ENCODE measurements at regions not wholly inside any gene's neighbourhood (a gene's known extent, or its start where the extent isn't known, plus 50 kb on each side); places are given as distances from the start of the nearest gene placed in this dataset.

GRCh38 chr2:147137711-147138110, 707.1 kb upstream of the ACVR2A start:
- H3K4me3 ChIP-seq (ENCODE audit: low read depth, low read length): no peak overlapping the region
- TF ChIP-seq CTCF (IDR thresholded peaks at IDR 0.05; ENCODE audit: low read depth, low read length, missing control alignments): no peak
- DNase-seq (ENCODE audit: low read depth): no peak

- DNase-seq (ENCODE audit: low read depth): no peak
- TF ChIP-seq CTCF (IDR thresholded peaks at IDR 0.05; ENCODE audit: low read depth, low read length, missing control alignments): no peak
- H3K4me3 ChIP-seq (ENCODE audit: low read depth, low read length): no peak overlapping the region
Measured at GRCh38 chr2:147135376-147135775, 709.5 kb upstream of the ACVR2A start.

- TF ChIP-seq CTCF (IDR thresholded peaks at IDR 0.05; ENCODE audit: low read depth, low read length, missing control alignments): no peak
- no peak overlapping the region for H3K4me3 ChIP-seq (ENCODE audit: low read depth, low read length)
- no peak for DNase-seq (ENCODE audit: low read depth)
Measured at GRCh38 chr2:147133286-147133908, 711.4 kb upstream of the ACVR2A start.

GRCh38 chr2:147125145-147125544, 719.7 kb upstream of the ACVR2A start:
- DNase-seq (ENCODE audit: low read depth): no peak
- no peak for TF ChIP-seq CTCF (IDR thresholded peaks at IDR 0.05; ENCODE audit: low read depth, low read length, missing control alignments)
- no peak overlapping the region for H3K4me3 ChIP-seq (ENCODE audit: low read depth, low read length)

GRCh38 chr2:147122944-147123343, 721.9 kb upstream of the ACVR2A start:
- no peak overlapping the region for H3K4me3 ChIP-seq (ENCODE audit: low read depth, low read length)
- no peak for TF ChIP-seq CTCF (IDR thresholded peaks at IDR 0.05; ENCODE audit: low read depth, low read length, missing control alignments)
- no peak for DNase-seq (ENCODE audit: low read depth)

GRCh38 chr2:147110962-147111361, 733.9 kb upstream of the ACVR2A start:
- no peak for DNase-seq (ENCODE audit: low read depth)
- no peak for TF ChIP-seq CTCF (IDR thresholded peaks at IDR 0.05; ENCODE audit: low read depth, low read length, missing control alignments)

GRCh38 chr2:147110317-147110716, 734.5 kb upstream of the ACVR2A start:
- no peak for TF ChIP-seq CTCF (IDR thresholded peaks at IDR 0.05; ENCODE audit: low read depth, low read length, missing control alignments)
- no peak for DNase-seq (ENCODE audit: low read depth)
- no peak overlapping the region for H3K4me3 ChIP-seq (ENCODE audit: low read depth, low read length)

More at GRCh38 chr2:147110962-147111361, 733.9 kb upstream of the ACVR2A start:
- no peak overlapping the region for H3K4me3 ChIP-seq (ENCODE audit: low read depth, low read length)

All from GM12864 (cell line).